Tibial nerve (tissue), 3 donors: ENCODE measurements at regions not wholly inside any gene's neighbourhood (a gene's known extent, or its start where the extent isn't known, plus 50 kb on each side); places are given as distances from the start of the nearest gene placed in this dataset.

Experiments used
- POLR2A ChIP-seq, 2 donors: fragments of 450-650 bp; IDR thresholded peaks; one replicate each; pipeline ENCODE4 v1.6.1; 2017; ENCODE audit warnings: antibody characterized with exemption in 2 of 2, mild to moderate bottlenecking in 2 of 2, moderate library complexity in 2 of 2
- TF ChIP-seq, protein P1 (sequence below), 5 experiments: fragments of 200-600 bp in 3 of 5; fragments of 450-650 bp in 2 of 5; sonication (generic) in 3 of 5; IDR thresholded peaks; one replicate each; pipeline ENCODE4 v1.5.1; 2016 to 2019; ENCODE audit warnings: antibody characterized with exemption in 5 of 5, mild to moderate bottlenecking in 3 of 5, moderate library complexity in 2 of 5

DNA sequence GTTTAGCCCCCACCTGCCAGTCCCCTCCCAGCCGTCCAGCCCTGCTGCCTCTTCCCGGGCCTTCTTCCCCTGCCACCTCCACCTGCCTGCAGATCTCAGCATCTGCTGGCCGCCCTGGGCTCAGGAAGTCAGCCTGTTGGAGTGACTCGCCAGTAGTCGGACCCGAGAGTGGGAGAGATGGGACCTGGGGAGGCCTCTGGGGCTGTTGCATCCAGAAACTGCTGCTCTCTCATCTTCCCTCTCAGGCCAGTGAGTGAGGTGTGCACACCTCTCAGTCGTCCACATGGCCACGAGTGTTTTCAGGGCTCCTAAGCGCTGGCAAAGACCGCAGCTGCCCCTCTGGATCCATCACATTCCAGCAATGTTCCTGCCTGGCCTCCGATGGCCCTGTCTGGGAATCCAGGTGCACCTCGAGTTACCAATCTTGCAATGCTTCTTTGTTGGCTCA lies 151.8 kb upstream of the SOX1 start:
- TF ChIP-seq, protein P1, sequence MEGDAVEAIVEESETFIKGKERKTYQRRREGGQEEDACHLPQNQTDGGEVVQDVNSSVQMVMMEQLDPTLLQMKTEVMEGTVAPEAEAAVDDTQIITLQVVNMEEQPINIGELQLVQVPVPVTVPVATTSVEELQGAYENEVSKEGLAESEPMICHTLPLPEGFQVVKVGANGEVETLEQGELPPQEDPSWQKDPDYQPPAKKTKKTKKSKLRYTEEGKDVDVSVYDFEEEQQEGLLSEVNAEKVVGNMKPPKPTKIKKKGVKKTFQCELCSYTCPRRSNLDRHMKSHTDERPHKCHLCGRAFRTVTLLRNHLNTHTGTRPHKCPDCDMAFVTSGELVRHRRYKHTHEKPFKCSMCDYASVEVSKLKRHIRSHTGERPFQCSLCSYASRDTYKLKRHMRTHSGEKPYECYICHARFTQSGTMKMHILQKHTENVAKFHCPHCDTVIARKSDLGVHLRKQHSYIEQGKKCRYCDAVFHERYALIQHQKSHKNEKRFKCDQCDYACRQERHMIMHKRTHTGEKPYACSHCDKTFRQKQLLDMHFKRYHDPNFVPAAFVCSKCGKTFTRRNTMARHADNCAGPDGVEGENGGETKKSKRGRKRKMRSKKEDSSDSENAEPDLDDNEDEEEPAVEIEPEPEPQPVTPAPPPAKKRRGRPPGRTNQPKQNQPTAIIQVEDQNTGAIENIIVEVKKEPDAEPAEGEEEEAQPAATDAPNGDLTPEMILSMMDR (IDR thresholded peaks at IDR 0.05): no peak
- no peak for TF ChIP-seq POLR2A (IDR thresholded peaks at IDR 0.05)
